ENCODE measurements at regions not wholly inside any gene's neighbourhood (a gene's known extent, or its start where the extent isn't known, plus 50 kb on each side); places are given as distances from the start of the nearest gene placed in this dataset.

- TF ChIP-seq CTCF (IDR thresholded peaks at IDR 0.05; ENCODE audit: low read length) (no peak), EZH2 (IDR thresholded peaks at IDR 0.05; ENCODE audit: borderline replicate concordance, low read length) (no peak)
Observed at GRCh38 chr16:74031551-74031950, 265.1 kb upstream of the PSMD7 start.
